H1 (cell line): ENCODE measurements at regions not wholly inside any gene's neighbourhood (a gene's known extent, or its start where the extent isn't known, plus 50 kb on each side); places are given as distances from the start of the nearest gene placed in this dataset.

Experiments used
- CTCF ChIA-PET: fragments of 300-600 bp; sonication (Branson Sonifier 250); formaldehyde crosslinking; loops from one replicate; lab custom pipeline; 2021; ENCODE audit not compliant: partially characterized antibody; lab: Charles Lee
- POLR2A ChIA-PET: fragments of 300-600 bp; sonication (Branson Sonifier 250); formaldehyde crosslinking; loops from one replicate; lab custom pipeline; 2021; ENCODE audit warnings: inconsistent platforms; ENCODE audit not compliant: partially characterized antibody; lab: Charles Lee
- DNase-seq, 2 experiments: peaks; one replicate each; pipeline versions ENCODE4 v3.0.0 to v3.0.0-alpha.2; 2010 to 2022; ENCODE audit warnings: low spot score in 2 of 2, low read depth in 1 of 2, mixed read lengths in 1 of 2
- FAIRE-seq: peaks from 2 replicates; lab custom pipeline; 2011; peaks lifted over from hg19 to GRCh38; lab: Jason Lieb, UNC
- H2AFZ ChIP-seq: 2 replicates; pipeline ENCODE4 v1.8.1; 2012; ENCODE audit warnings: low read length, inconsistent platforms
- H2AK5ac ChIP-seq: 2 replicates; pipeline ENCODE4 v1.6.1; 2013; ENCODE audit warnings: low read depth, low read length
- H2BK120ac ChIP-seq: replicated peaks from 2 replicates; pipeline ENCODE3; 2013; ENCODE audit warnings: low read depth, low read length, inconsistent platforms
- H2BK12ac ChIP-seq: 2 replicates; pipeline ENCODE4 v1.6.1; 2013; ENCODE audit warnings: low read depth, low read length
- H2BK15ac ChIP-seq: 2 replicates; pipeline ENCODE4 v1.6.1; 2013; ENCODE audit warnings: low read length
- H2BK20ac ChIP-seq: 2 replicates; pipeline ENCODE4 v1.6.1; 2013; ENCODE audit warnings: low read length
- H2BK5ac ChIP-seq: 2 replicates; pipeline ENCODE4 v1.6.1; 2013; ENCODE audit warnings: low read depth, low read length
- H3K14ac ChIP-seq: 2 replicates; pipeline ENCODE4 v1.6.1; 2013; ENCODE audit warnings: inconsistent platforms; ENCODE audit not compliant: insufficient read length
- H3K18ac ChIP-seq: 2 replicates; pipeline ENCODE4 v1.6.1; 2013; ENCODE audit warnings: low read length; ENCODE audit errors: extremely low read depth
- H3K23ac ChIP-seq: 2 replicates; pipeline ENCODE4 v1.6.1; 2013; ENCODE audit warnings: inconsistent platforms; ENCODE audit not compliant: insufficient read length
- H3K23me2 ChIP-seq: 2 replicates; pipeline ENCODE4 v1.6.1; 2013; ENCODE audit warnings: low read depth, low read length
- H3K27ac ChIP-seq: 2 replicates; pipeline ENCODE4 v1.6.1; 2011; ENCODE audit warnings: low read depth, low read length, inconsistent platforms
- H3K27me3 ChIP-seq, 4 experiments: replicated peaks in 1 of 4; 1 replicate in 1 of 4; 2 replicates in 3 of 4; pipeline versions ENCODE4 v1.6.1 to v1.8.1; 2011 to 2013; ENCODE audit warnings: low read length in 3 of 4, mild to moderate bottlenecking in 3 of 4, inconsistent platforms in 2 of 4, mixed read lengths in 2 of 4, moderate library complexity in 1 of 4; ENCODE audit not compliant: control insufficient read depth in 3 of 4, insufficient read depth in 3 of 4; ENCODE audit errors: extremely low read depth in 1 of 4
- H3K36me3 ChIP-seq, 4 experiments: 2 replicates each; pipeline versions ENCODE4 v1.6.1 to v1.8.1; 2011 to 2013; ENCODE audit warnings: mild to moderate bottlenecking in 4 of 4, low read length in 3 of 4, moderate library complexity in 2 of 4, control low read depth in 1 of 4, inconsistent platforms in 1 of 4; ENCODE audit not compliant: insufficient read depth in 4 of 4, control insufficient read depth in 2 of 4
- H3K4ac ChIP-seq: replicated peaks from 2 replicates; pipeline ENCODE3; 2013; ENCODE audit warnings: low read length, low read depth, mixed read lengths, inconsistent platforms; ENCODE audit not compliant: insufficient read length
- H3K4me1 ChIP-seq, 4 experiments: replicated peaks in 1 of 4; 1 replicate in 1 of 4; 2 replicates in 3 of 4; pipeline versions ENCODE4 v1.6.1 to v1.8.1; 2011 to 2013; ENCODE audit warnings: low read length in 3 of 4, inconsistent platforms in 2 of 4, mixed read lengths in 1 of 4; ENCODE audit not compliant: insufficient read depth in 4 of 4, control insufficient read depth in 3 of 4
- H3K4me2 ChIP-seq, 2 experiments: 2 replicates each; pipeline versions ENCODE4 v1.6.1 to v1.8.1; 2011 to 2013; ENCODE audit warnings: low read depth in 2 of 2, low read length in 2 of 2, control low read depth in 1 of 2, inconsistent platforms in 1 of 2, mild to moderate bottlenecking in 1 of 2; ENCODE audit not compliant: insufficient read depth in 1 of 2
- H3K4me3 ChIP-seq, 4 experiments: fragments of 200-600, 300-600 bp in 1 of 4; sonication (generic), shearing (Covaris generic), sonication (Bioruptor Twin) in 1 of 4; 2 replicates each; pipeline versions ENCODE4 v1.5.1 to v1.8.1; 2011 to 2016; ENCODE audit warnings: low read length in 4 of 4, low read depth in 3 of 4, control low read depth in 2 of 4, inconsistent platforms in 2 of 4, mild to moderate bottlenecking in 2 of 4, mixed read lengths in 1 of 4, moderate library complexity in 1 of 4; ENCODE audit not compliant: insufficient read depth in 2 of 4; ENCODE audit errors: extremely low read depth in 1 of 4
- H3K56ac ChIP-seq: replicated peaks from 2 replicates; pipeline ENCODE3; 2013; ENCODE audit warnings: low read depth, mild to moderate bottlenecking, mixed read lengths, low read length, inconsistent platforms; ENCODE audit not compliant: insufficient read length
- H3K79me1 ChIP-seq: 2 replicates; pipeline ENCODE4 v1.6.1; 2013; ENCODE audit warnings: low read depth, low read length, control low read depth
- H3K79me2 ChIP-seq, 2 experiments: 2 replicates each; pipeline versions ENCODE4 v1.6.1 to v1.8.1; 2012 to 2013; ENCODE audit warnings: low read length in 2 of 2, mild to moderate bottlenecking in 2 of 2, inconsistent platforms in 1 of 2; ENCODE audit not compliant: insufficient read depth in 2 of 2, control insufficient read depth in 1 of 2
- H3K9ac ChIP-seq, 4 experiments: replicated peaks in 1 of 4; 1 replicate in 1 of 4; 2 replicates in 3 of 4; pipeline versions ENCODE4 v1.6.1 to v1.8.1; 2011 to 2013; ENCODE audit warnings: low read depth in 3 of 4, low read length in 3 of 4, control low read depth in 2 of 4, mild to moderate bottlenecking in 2 of 4, moderate library complexity in 2 of 4, inconsistent platforms in 1 of 4; ENCODE audit errors: extremely low read depth in 1 of 4
- H3K9me3 ChIP-seq, 2 experiments: 2 replicates each; pipeline versions ENCODE4 v1.6.1 to v1.8.1; 2012 to 2013; ENCODE audit warnings: mild to moderate bottlenecking in 2 of 2, moderate library complexity in 2 of 2, control low read depth in 1 of 2, inconsistent platforms in 1 of 2, low read depth in 1 of 2, low read length in 1 of 2, mixed read lengths in 1 of 2; ENCODE audit not compliant: insufficient read depth in 2 of 2
- H4K20me1 ChIP-seq, 2 experiments: replicated peaks in 1 of 2; 2 replicates each; pipeline versions ENCODE3 to v1.8.1; 2011 to 2013; ENCODE audit warnings: inconsistent platforms in 2 of 2, low read length in 2 of 2, mild to moderate bottlenecking in 1 of 2; ENCODE audit not compliant: insufficient read depth in 2 of 2, control insufficient read depth in 1 of 2
- H4K5ac ChIP-seq: 2 replicates; pipeline ENCODE4 v1.6.1; 2013; ENCODE audit warnings: low read length, low read depth, mixed read lengths, inconsistent platforms; ENCODE audit not compliant: insufficient read length
- H4K8ac ChIP-seq: 2 replicates; pipeline ENCODE4 v1.8.0; 2013; ENCODE audit warnings: mild to moderate bottlenecking, moderate library complexity, low read length, inconsistent platforms; ENCODE audit not compliant: insufficient read depth; ENCODE audit errors: extremely low read depth
- H4K91ac ChIP-seq: replicated peaks from 2 replicates; pipeline ENCODE3; 2013; ENCODE audit warnings: low read length, mixed read lengths, inconsistent platforms; ENCODE audit not compliant: insufficient read length
- BCL11A ChIP-seq, 2 experiments: IDR thresholded peaks; one replicate each; pipeline ENCODE4 v1.6.1; 2011; ENCODE audit warnings: low read depth in 2 of 2, low read length in 2 of 2, mild to moderate bottlenecking in 2 of 2
- GABPA ChIP-seq: IDR thresholded peaks from 2 replicates; pipeline ENCODE4 v1.6.1; 2011; ENCODE audit warnings: mild to moderate bottlenecking, low read length, moderate library complexity, borderline replicate concordance; ENCODE audit not compliant: insufficient read depth
- HDAC6 ChIP-seq: IDR thresholded peaks from one replicate; pipeline ENCODE4 v1.7.1; 2012; ENCODE audit warnings: low read depth, mild to moderate bottlenecking, inconsistent platforms, low read length, moderate library complexity
- POLR2A ChIP-seq, 2 experiments: IDR thresholded peaks; 1 replicate in 1 of 2; 2 replicates in 1 of 2; pipeline ENCODE4 v1.6.1; 2011; ENCODE audit warnings: low read depth in 2 of 2, low read length in 2 of 2, mild to moderate bottlenecking in 2 of 2; ENCODE audit errors: control extremely low read depth in 1 of 2
- POLR2AphosphoS5 ChIP-seq: IDR thresholded peaks from 2 replicates; pipeline ENCODE4 v1.6.1; 2011; ENCODE audit warnings: low read depth, low read length
- RFX5 ChIP-seq: IDR thresholded peaks from 2 replicates; pipeline ENCODE4 v1.6.1; 2011; ENCODE audit warnings: low read depth, low read length, improper control_type of control experiment, borderline replicate concordance
- TAF7 ChIP-seq: optimal IDR thresholded peaks from 2 replicates; pipeline ENCODE3; 2011; ENCODE audit warnings: low read depth, mild to moderate bottlenecking, inconsistent platforms, low read length, moderate library complexity, borderline replicate concordance
- TEAD4 ChIP-seq: IDR thresholded peaks from 2 replicates; pipeline ENCODE4 v1.6.1; 2012; ENCODE audit warnings: low read depth, low read length, inconsistent platforms, mixed read lengths
- WGBS, 2 experiments: shearing (Covaris generic) in 1 of 2; methylation state at CpG; one replicate each; pipeline versions ENCODE4 v1.1.6 to v1.1.7; 2013 to 2015; ENCODE audit warnings: low lambda C conversion rate in 2 of 2, mixed read lengths in 2 of 2, inconsistent platforms in 1 of 2, low coverage in 1 of 2, missing lambda C conversion rate in 1 of 2; ENCODE audit not compliant: insufficient replicate concordance in 2 of 2, insufficient coverage in 1 of 2, insufficient read length in 1 of 2; ENCODE audit errors: extremely low coverage in 1 of 2, missing lambda C conversion rate in 1 of 2; 5-methylcytosine and 5-hydroxymethylcytosine counted together

- Histone ChIP-seq H3K27ac (no peak overlapping the region), H3K4me2 (no peak overlapping the region), H3K56ac (no peak overlapping the region), H2BK120ac (no peak overlapping the region), H2BK12ac (peak overlapping the region; percentile 41; the same call in 1 of the 2 replicates), H3K9ac (no peak overlapping the region), H3K4ac (no peak overlapping the region), H3K4me1 (peaks cover 4 to 35% (median 16%) of the 10 kb centered on the region in 4 experiments; a peak in 6 of 7 replicates), H2BK15ac (no peak overlapping the region), H3K4me3 (no peak overlapping the region), H2AK5ac (peak overlapping the region; percentile 31; the same call in 1 of the 2 replicates), H2BK20ac (no peak overlapping the region), H4K8ac (no peak overlapping the region), H3K23ac (no peak overlapping the region), H3K14ac (no peak overlapping the region), H3K27me3 (no peaks in the 10 kb centered on the region), H4K20me1 (no peaks in the 10 kb centered on the region), H3K79me1 (no peaks in the 10 kb centered on the region), H3K36me3 (no peaks in the 10 kb centered on the region), H2BK5ac (no peak overlapping the region), H3K18ac (no peak overlapping the region), H3K23me2 (no peaks in the 10 kb centered on the region), H4K5ac (no peak overlapping the region), H3K79me2 (no peaks in the 10 kb centered on the region), H3K9me3 (no peaks in the 10 kb centered on the region), H4K91ac (peak overlapping the region; percentile 68), H2AFZ (no peak overlapping the region)
- CTCF ChIA-PET = interaction anchor here (0.6 to 3.6 kb wide), 14 partner anchors 11 to 1881 kb away, joined by 3 to 16 read pairs (median 4); no protein-coding TSS in a partner anchor
- POLR2A ChIA-PET = no interaction called here
- WGBS, 2 experiments = 76% methylated on average over 4 of the region's 4 CpGs; no CpG with 5 or more reads in 1 of the 2 experiments
- FAIRE-seq (peak; percentile 7), DNase-seq (no peak)
- TF ChIP-seq POLR2A (IDR thresholded peaks at IDR 0.05; ENCODE audit: control extremely low read depth in 1 of 2, low read depth in 2 of 2, low read length in 2 of 2) = no peak
- no peak for TF ChIP-seq POLR2AphosphoS5
- no peak for TF ChIP-seq GABPA
- TF ChIP-seq BCL11A (IDR thresholded peaks at IDR 0.05; ENCODE audit: low read depth in 2 of 2, low read length in 2 of 2) = no peak
- TF ChIP-seq HDAC6 = no peak
- TF ChIP-seq RFX5 = no peak
- no peak for TF ChIP-seq TAF7
- TF ChIP-seq TEAD4 = no peak
Measured at GRCh38 chr6:139881236-139881635, 506.8 kb upstream of the CITED2 start.
